OCI-LY7 (cell line): ENCODE measurements at regions not wholly inside any gene's neighbourhood (a gene's known extent, or its start where the extent isn't known, plus 50 kb on each side); places are given as distances from the start of the nearest gene placed in this dataset.

Experiments
- EZH2phosphoT487 ChIP-seq: fragments of 200-600 bp; sonication (generic); IDR thresholded peaks from 2 replicates; pipeline ENCODE4 v1.6.1; 2018; ENCODE audit warnings: low read depth, borderline replicate concordance, mild to moderate bottlenecking, mixed run types, antibody characterized with exemption, low read length, moderate library complexity, mixed read lengths
- TF ChIP-seq, protein P1 (sequence below): fragments of 200-600 bp; sonication (generic); conservative IDR thresholded peaks from 2 replicates; pipeline ENCODE4 v1.5.1; 2014; ENCODE audit warnings: mild to moderate bottlenecking, antibody characterized with exemption, low read length, moderate library complexity, mixed read lengths

DNA sequence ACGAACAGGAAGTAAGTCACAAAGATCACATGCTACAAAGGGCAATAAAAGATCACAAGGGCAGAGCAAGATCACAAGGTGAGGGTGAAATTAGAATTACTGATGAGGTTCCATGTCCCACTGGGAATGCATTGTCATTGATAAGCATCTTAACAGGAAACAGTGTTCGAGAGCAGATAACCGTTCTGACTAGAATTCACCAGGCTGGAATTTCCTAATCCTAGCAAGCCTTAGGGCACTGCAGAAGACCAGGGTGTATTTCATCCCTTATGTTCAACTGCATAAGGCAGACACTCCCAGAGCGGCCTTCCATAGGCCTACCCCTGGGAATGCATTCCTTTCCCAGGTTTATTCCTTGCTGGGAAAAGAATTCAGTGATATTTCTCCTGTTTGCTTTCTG is 980.6 kb upstream of the LCORL start:
- TF ChIP-seq, protein P1, sequence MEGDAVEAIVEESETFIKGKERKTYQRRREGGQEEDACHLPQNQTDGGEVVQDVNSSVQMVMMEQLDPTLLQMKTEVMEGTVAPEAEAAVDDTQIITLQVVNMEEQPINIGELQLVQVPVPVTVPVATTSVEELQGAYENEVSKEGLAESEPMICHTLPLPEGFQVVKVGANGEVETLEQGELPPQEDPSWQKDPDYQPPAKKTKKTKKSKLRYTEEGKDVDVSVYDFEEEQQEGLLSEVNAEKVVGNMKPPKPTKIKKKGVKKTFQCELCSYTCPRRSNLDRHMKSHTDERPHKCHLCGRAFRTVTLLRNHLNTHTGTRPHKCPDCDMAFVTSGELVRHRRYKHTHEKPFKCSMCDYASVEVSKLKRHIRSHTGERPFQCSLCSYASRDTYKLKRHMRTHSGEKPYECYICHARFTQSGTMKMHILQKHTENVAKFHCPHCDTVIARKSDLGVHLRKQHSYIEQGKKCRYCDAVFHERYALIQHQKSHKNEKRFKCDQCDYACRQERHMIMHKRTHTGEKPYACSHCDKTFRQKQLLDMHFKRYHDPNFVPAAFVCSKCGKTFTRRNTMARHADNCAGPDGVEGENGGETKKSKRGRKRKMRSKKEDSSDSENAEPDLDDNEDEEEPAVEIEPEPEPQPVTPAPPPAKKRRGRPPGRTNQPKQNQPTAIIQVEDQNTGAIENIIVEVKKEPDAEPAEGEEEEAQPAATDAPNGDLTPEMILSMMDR, result no peak
- TF ChIP-seq EZH2phosphoT487, result no peak
